Activated CD8-positive, alpha-beta T cell treated with anti-CD3 and anti-CD28 coated beads for 36 hours (primary cell): ENCODE measurements at regions not wholly inside any gene's neighbourhood (a gene's known extent, or its start where the extent isn't known, plus 50 kb on each side); places are given as distances from the start of the nearest gene placed in this dataset.

ENCODE experiments used
- ATAC-seq: fragments of 200-7000 bp; cut with Tn5 transposase; one replicate; pipeline ENCODE4 v1.10.0; 2021; ENCODE audit warnings: mild to moderate bottlenecking, moderate library complexity
- CTCF ChIA-PET: fragments of 350-600 bp; sonication (Branson Sonifier 250); formaldehyde crosslinking; loops from one replicate; lab custom pipeline; 2021; ENCODE audit warnings: antibody characterized with exemption; lab: Charles Lee
- POLR2A ChIA-PET: fragments of 350-600 bp; sonication (Branson Sonifier 250); formaldehyde crosslinking; loops from one replicate; lab custom pipeline; 2021; ENCODE audit warnings: antibody characterized with exemption; lab: Charles Lee
- DNase-seq: peaks from one replicate; pipeline ENCODE4 v3.0.0-alpha.2; 2020
- H3K27ac Mint-ChIP-seq: one replicate; pipeline ENCODE4 v1.8.0; 2021; ENCODE audit warnings: mild to moderate bottlenecking, mixed read lengths
- H3K27me3 Mint-ChIP-seq: one replicate; pipeline ENCODE4 v1.8.0; 2021; ENCODE audit warnings: mixed read lengths
- H3K36me3 Mint-ChIP-seq: one replicate; pipeline ENCODE4 v1.8.0; 2021; ENCODE audit warnings: low read depth, mixed read lengths
- H3K4me1 Mint-ChIP-seq: one replicate; pipeline ENCODE4 v1.8.0; 2021; ENCODE audit warnings: low read depth, mixed read lengths
- H3K4me3 Mint-ChIP-seq: one replicate; pipeline ENCODE4 v1.8.0; 2021; ENCODE audit warnings: mild to moderate bottlenecking, moderate library complexity, mixed read lengths
- H3K9me3 Mint-ChIP-seq: one replicate; pipeline ENCODE4 v1.8.0; 2021; ENCODE audit warnings: mixed read lengths
- intact Hi-C: fragments of 100-400 bp; cut with micrococcal nuclease; formaldehyde crosslinking; loops from one replicate; pipeline ENCODE4 v1.10.0; 2022
- TF ChIP-seq, protein P1 (sequence below): fragments of 200-600 bp; IDR thresholded peaks from one replicate; pipeline ENCODE4 v1.8.0; 2022; ENCODE audit warnings: antibody characterized with exemption, mild to moderate bottlenecking

DNA sequence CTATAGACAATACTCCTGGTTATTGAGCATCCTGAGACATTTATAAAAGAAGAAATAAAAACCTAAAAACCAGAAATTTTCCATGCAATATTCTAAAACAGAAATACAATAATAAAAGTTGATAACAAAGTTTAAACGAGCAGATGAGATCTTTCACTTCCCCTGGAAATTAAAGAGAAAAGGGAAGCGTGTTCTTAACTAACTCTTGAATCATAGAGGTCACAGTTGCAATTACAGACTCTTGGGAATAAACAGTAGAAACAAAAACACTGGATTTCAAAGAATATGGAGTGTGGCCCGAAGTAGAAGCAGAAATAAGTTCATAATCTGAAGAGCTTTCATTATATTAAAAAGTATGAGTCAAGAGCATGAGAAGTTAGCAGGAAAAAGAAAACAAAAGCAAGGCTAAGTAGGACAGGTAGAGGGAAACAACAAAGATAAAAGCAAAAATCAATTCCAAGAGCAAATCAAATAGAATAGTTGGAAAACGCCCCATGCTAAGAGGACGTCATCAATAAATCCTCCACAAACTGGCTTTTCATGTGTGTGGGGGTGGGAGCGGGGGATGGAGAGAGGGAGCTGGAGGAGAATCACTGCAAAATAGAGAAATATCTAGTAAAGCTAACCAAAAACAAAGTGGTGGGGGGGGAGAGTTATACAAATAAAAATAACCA is 55.2 kb upstream of the C10orf71 start:
- Mint-ChIP-seq H3K4me3 (no peak overlapping the region), H3K27ac (no peak overlapping the region), H3K36me3 (no peaks in the 10 kb centered on the region), H3K9me3 (peaks cover 5% of the 10 kb centered on the region), H3K27me3 (no peaks in the 10 kb centered on the region), H3K4me1 (no peaks in the 10 kb centered on the region)
- POLR2A ChIA-PET, result no interaction called here
- TF ChIP-seq, protein P1, sequence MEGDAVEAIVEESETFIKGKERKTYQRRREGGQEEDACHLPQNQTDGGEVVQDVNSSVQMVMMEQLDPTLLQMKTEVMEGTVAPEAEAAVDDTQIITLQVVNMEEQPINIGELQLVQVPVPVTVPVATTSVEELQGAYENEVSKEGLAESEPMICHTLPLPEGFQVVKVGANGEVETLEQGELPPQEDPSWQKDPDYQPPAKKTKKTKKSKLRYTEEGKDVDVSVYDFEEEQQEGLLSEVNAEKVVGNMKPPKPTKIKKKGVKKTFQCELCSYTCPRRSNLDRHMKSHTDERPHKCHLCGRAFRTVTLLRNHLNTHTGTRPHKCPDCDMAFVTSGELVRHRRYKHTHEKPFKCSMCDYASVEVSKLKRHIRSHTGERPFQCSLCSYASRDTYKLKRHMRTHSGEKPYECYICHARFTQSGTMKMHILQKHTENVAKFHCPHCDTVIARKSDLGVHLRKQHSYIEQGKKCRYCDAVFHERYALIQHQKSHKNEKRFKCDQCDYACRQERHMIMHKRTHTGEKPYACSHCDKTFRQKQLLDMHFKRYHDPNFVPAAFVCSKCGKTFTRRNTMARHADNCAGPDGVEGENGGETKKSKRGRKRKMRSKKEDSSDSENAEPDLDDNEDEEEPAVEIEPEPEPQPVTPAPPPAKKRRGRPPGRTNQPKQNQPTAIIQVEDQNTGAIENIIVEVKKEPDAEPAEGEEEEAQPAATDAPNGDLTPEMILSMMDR, result no peak
- DNase-seq (no peak), ATAC-seq (no peak)
- intact Hi-C loops, result no loop called here
- CTCF ChIA-PET, result no interaction called here

DNA sequence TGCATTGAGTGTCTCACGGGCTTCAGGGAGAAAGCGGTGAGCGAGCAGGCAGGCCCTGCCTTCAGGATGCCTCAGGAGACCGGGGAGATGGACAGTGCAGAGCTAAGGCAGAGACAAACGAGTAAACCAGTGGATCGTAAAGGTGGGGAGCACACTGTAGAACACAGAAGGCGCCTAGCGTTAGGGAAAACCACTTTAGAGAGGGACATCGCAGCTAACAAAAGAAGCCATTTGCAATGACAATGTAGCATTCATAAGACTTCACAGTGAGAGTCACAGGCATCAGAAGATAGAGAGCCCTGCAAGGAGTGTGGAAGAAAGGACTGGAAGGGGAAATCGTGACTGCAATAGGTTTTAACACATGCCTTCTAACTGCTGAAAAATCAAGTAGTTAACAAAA is 54.9 kb upstream of the TMEM273 start:
- no peak overlapping the region for H3K4me3 Mint-ChIP-seq
- DNase-seq (no peak), ATAC-seq (no peak)
- CTCF ChIA-PET, result no interaction called here
- H3K27me3 Mint-ChIP-seq, result no peaks in the 10 kb centered on the region
- H3K27ac Mint-ChIP-seq, result no peak overlapping the region
- peaks cover 4% of the 10 kb centered on the region for H3K9me3 Mint-ChIP-seq
- POLR2A ChIA-PET, result no interaction called here
- no peaks in the 10 kb centered on the region for H3K36me3 Mint-ChIP-seq
- no peaks in the 10 kb centered on the region for H3K4me1 Mint-ChIP-seq
- TF ChIP-seq, protein P1, result no peak
- intact Hi-C loops, result no loop called here

DNA sequence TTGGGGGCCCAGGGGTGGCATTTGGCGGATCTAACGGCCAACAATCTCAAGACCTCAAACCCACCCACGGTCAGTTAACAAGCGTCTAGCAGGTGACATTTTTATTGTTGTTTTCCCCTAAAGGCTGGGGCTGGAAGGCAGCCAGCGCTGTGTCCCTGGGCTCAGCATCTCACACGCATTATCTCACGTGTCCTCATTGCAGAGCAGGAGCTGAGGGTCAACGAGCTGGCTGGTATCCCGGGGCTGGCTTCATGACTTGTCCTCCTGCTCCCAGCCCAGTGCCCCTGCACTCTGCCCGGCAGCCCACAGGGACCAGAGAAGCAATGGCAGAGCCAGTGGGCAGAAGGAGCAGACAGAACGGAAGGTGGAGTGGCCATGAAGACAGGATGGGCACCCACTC is 54.4 kb upstream of the TMEM273 start:
- intact Hi-C loops, result no loop called here
- ChIA-PET CTCF (no interaction called here), POLR2A (no interaction called here)
- H3K4me1 Mint-ChIP-seq, result no peaks in the 10 kb centered on the region
- no peaks in the 10 kb centered on the region for H3K27me3 Mint-ChIP-seq
- no peak for DNase-seq
- TF ChIP-seq, protein P1, result no peak
- H3K36me3 Mint-ChIP-seq, result no peaks in the 10 kb centered on the region
- H3K4me3 Mint-ChIP-seq, result no peak overlapping the region
- no peak for ATAC-seq
- H3K27ac Mint-ChIP-seq, result no peak overlapping the region
- peaks cover 2% of the 10 kb centered on the region for H3K9me3 Mint-ChIP-seq

DNA sequence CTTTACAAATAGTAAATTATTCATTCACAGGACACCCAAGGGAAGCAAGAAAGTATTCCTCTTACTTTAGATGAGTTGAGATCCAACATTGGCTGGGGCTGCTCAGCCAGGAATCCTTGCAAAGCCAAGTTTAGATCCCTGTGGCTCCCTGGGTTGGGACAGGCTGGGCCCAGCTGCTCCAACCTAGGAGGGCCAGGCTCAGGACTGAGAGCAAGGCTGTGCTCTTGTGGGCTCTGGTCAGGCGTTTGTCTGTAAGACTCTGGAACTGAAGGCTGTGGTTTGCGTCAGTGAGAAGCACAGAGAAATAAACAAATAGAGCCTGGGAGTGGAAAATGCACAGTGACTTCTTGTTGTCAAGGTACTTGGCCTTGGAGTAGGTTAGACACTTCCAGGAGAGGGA is 53.2 kb upstream of the TMEM273 start:
- H3K36me3 Mint-ChIP-seq, result no peaks in the 10 kb centered on the region
- intact Hi-C loops, result no loop called here
- no peak for ATAC-seq
- H3K4me3 Mint-ChIP-seq, result no peak overlapping the region
- H3K4me1 Mint-ChIP-seq, result no peaks in the 10 kb centered on the region
- TF ChIP-seq, protein P1, result no peak
- ChIA-PET POLR2A (no interaction called here), CTCF (no interaction called here)
- H3K9me3 Mint-ChIP-seq, result no peaks in the 10 kb centered on the region
- H3K27me3 Mint-ChIP-seq, result no peaks in the 10 kb centered on the region
- DNase-seq, result no peak
- no peak overlapping the region for H3K27ac Mint-ChIP-seq

DNA sequence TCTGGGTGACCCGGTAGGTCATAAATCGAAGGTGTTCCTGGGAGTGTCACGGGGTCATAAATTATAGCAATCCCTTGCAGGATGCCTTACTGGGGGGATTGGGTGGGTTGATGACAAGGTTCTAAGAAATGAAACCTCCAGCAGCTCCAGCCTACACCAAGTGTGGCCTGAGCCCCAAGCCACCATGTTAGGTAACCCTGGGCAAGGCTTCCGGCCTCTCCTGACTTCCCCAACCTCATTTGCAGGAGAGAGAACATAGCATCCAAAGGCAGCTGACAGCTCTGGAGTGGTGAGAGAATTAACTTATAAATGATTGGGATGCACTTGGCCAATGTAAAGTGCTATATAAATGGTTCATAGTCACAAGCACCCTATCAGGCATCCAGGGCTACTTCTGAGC is 52.8 kb upstream of the TMEM273 start:
- H3K9me3 Mint-ChIP-seq, result no peaks in the 10 kb centered on the region
- no peak overlapping the region for H3K4me3 Mint-ChIP-seq
- ATAC-seq (no peak), DNase-seq (no peak)
- no peaks in the 10 kb centered on the region for H3K36me3 Mint-ChIP-seq
- ChIA-PET CTCF (interaction anchor here (1.0 kb wide), 1 partner anchor 14 kb away, joined by 3 read pairs; no protein-coding TSS in a partner anchor), POLR2A (no interaction called here)
- no peak overlapping the region for H3K27ac Mint-ChIP-seq
- H3K4me1 Mint-ChIP-seq, result no peaks in the 10 kb centered on the region
- intact Hi-C loops, result no loop called here
- H3K27me3 Mint-ChIP-seq, result no peaks in the 10 kb centered on the region
- TF ChIP-seq, protein P1, result no peak
